IPS-15b (cell line): ENCODE measurements at regions not wholly inside any gene's neighbourhood (a gene's known extent, or its start where the extent isn't known, plus 50 kb on each side); places are given as distances from the start of the nearest gene placed in this dataset.
"Not testable (repeated sequence)": the region's sequence is repeated elsewhere in the genome, so short reads cannot be mapped to it uniquely, and the experiment has no call there.

Source experiments
- H3K27me3 ChIP-seq: one replicate; pipeline ENCODE4 v1.6.1; 2013; ENCODE audit warnings: low read length; ENCODE audit not compliant: control insufficient read depth, insufficient read depth
- H3K36me3 ChIP-seq: one replicate; pipeline ENCODE4 v1.6.1; 2013; ENCODE audit warnings: low read length; ENCODE audit not compliant: control insufficient read depth, insufficient read depth
- H3K4me1 ChIP-seq: one replicate; pipeline ENCODE4 v1.6.1; 2013; ENCODE audit warnings: mild to moderate bottlenecking, low read length; ENCODE audit not compliant: control insufficient read depth, insufficient read depth
- H3K4me3 ChIP-seq: one replicate; pipeline ENCODE4 v1.5.1; 2013; ENCODE audit warnings: low read depth, low read length
- H3K9ac ChIP-seq: one replicate; pipeline ENCODE4 v1.6.1; 2013; ENCODE audit warnings: low read depth, mild to moderate bottlenecking, low read length
- H3K9me3 ChIP-seq: one replicate; pipeline ENCODE4 v1.6.1; 2013; ENCODE audit warnings: mild to moderate bottlenecking, low read length; ENCODE audit not compliant: control insufficient read depth, insufficient read depth

DNA sequence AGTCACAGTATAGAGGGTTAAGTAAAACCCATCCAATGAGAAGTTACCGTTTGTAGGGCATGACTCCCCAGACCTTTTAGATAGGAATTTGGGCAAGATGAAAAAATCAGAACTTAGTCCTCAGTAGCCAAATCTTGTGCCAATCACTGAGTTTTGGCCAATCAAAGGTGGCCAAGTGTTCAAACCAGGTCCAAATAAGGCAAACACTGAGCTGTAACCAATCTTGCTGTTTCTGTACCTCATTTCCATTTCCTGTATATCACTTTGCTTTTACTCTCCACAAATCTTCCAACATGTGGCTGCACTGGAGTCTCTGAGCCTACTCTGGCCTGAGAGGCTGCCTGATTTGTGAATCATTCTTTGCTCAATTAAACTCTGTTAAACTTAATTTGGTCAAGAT, 81.8 kb upstream of the GPR6 start:
- Histone ChIP-seq H3K36me3 (no peaks in the 10 kb centered on the region), H3K9ac (no peak overlapping the region), H3K9me3 (peaks cover 16% of the 10 kb centered on the region), H3K4me3 (no peak overlapping the region), H3K4me1 (peaks cover 8% of the 10 kb centered on the region), H3K27me3 (peaks cover 5% of the 10 kb centered on the region)

DNA sequence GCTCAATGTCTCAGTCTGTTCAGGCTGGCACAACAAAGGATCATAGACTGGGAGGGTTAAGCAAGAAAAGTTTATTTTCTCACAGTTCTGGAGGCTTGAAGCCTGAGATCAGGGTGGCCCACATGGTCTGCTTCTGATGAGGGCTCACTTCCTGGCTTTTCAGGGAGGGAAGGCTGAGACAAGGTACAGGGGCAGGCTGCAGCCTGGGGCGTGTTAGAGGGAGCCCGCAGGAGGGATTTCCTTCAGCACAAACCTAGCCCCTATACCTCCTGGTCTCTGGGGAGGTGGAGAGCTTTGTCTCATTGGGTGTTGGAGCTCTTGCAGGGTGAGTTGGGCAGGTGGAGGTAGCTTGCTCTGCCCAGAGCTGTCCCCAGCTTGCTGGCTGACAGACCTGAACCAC, 81.1 kb upstream of the GPR6 start:
- Histone ChIP-seq H3K4me1 (peaks cover 12% of the 10 kb centered on the region), H3K4me3 (no peak overlapping the region), H3K36me3 (no peaks in the 10 kb centered on the region), H3K27me3 (peaks cover 10% of the 10 kb centered on the region), H3K9ac (no peak overlapping the region), H3K9me3 (peaks cover 16% of the 10 kb centered on the region)

DNA sequence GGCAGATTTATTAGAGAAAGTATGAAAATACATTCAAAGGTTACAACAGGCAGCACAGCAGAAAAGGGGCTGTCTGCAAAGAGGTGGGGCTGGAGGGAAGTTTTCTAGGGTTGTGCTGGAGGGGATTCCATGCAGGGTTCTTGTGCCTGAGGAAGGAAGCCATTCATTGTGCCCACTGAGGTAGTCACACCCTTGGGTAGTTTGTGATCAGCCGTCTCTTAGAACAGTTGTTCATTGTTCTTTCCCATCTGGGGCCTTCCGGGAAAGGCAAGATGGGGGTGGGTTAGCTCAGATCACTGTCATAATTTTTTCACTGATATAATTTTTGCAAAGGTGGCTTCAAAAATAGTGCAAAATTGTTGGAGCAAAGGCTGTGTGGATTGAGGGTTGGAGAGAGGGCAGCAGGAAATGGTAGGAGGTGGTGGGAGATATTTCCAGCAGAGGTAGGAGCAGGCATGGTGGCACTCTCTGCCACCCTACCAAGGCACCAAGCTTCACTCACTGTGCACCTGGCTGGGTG, 80.5 kb upstream of the GPR6 start:
- Histone ChIP-seq H3K4me1 (peaks cover 7% of the 10 kb centered on the region), H3K9ac (no peak overlapping the region), H3K4me3 (no peak overlapping the region), H3K27me3 (peaks cover 16% of the 10 kb centered on the region), H3K9me3 (peaks cover 16% of the 10 kb centered on the region), H3K36me3 (no peaks in the 10 kb centered on the region)

- H3K9ac ChIP-seq, result no peak overlapping the region
- H3K4me1 ChIP-seq, result peaks cover 7% of the 10 kb centered on the region
- H3K27me3 ChIP-seq, result peaks cover 32% of the 10 kb centered on the region
- no peaks in the 10 kb centered on the region for H3K36me3 ChIP-seq
- H3K4me3 ChIP-seq, result no peak overlapping the region
- no peaks in the 10 kb centered on the region for H3K9me3 ChIP-seq
These were observed 76.1 kb upstream of the GPR6 start for GRCh38 chr6:109901976-109902375.

DNA sequence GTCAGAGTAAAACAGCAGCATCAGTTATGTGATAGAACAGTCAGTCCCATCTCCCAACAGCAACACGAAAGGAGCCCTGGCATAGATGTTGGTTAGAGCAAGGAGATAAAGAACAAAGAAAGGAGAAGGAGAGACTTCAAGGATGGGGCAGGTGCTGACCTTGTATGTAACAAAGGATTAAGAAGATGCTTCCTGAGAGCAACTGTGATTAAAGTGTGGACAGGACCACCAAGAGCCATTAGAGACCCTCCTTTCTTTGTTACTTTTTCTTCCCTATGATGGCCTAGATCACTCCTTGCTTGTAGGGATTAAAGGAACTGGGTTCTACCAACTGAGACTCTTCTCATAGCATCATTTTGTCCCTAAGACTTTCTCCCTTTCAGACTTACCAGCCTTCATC, 75.2 kb upstream of the GPR6 start:
- H3K9ac ChIP-seq, result no peak overlapping the region
- H3K4me1 ChIP-seq, result peaks cover 7% of the 10 kb centered on the region
- no peaks in the 10 kb centered on the region for H3K36me3 ChIP-seq
- peaks cover 32% of the 10 kb centered on the region for H3K27me3 ChIP-seq
- no peak overlapping the region for H3K4me3 ChIP-seq
- H3K9me3 ChIP-seq, result no peaks in the 10 kb centered on the region

GRCh38 chr6:109910571-109910970, 67.5 kb upstream of the GPR6 start:
- H3K4me1 ChIP-seq, result no peaks in the 10 kb centered on the region
- H3K4me3 ChIP-seq, result no peak overlapping the region
- no peaks in the 10 kb centered on the region for H3K36me3 ChIP-seq
- H3K27me3 ChIP-seq, result peaks cover 2% of the 10 kb centered on the region
- H3K9me3 ChIP-seq, result no peaks in the 10 kb centered on the region
- no peak overlapping the region for H3K9ac ChIP-seq

DNA sequence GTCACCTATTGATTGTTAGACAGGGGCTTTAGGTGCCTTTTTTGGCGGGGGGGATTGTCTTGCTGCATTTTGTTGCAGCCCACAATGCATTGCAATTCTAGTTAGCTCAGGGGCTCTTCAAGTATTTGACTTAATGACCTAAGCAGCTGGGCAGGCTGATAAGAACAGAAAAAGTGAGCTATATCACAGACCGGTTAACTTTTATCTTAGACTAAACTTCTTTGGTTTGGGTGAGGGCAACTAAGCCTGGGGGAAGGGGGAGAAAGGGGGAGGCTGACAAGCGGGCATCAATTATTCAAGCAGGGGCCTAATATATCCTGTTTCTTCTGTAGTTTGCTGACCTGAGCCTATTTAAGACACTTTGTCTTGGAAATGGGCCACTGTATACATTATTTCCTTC, 66.0 kb upstream of the GPR6 start:
- Histone ChIP-seq H3K9me3 (no peaks in the 10 kb centered on the region), H3K4me1 (no peaks in the 10 kb centered on the region), H3K9ac (no peak overlapping the region), H3K27me3 (no peaks in the 10 kb centered on the region), H3K4me3 (no peak overlapping the region), H3K36me3 (no peaks in the 10 kb centered on the region)

DNA sequence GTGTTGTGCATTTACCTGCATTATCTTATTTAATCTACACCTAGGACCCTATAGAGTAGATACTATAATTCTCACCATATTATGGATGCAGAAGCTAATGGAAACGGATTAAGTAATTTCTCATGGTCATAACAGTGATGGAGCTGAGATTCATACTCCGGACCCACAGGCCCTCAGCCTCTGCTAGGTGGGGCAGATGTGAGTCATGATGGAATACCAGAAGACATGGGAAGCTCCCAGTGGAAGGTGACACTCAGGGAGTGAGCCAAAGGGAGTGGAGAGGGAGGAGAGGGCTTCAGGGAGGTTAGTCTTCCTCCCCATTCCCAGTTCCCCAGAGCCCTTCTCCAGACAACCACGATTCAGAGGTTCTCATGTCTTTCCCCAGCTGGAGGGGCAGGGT, 65.2 kb upstream of the GPR6 start:
- H3K36me3 ChIP-seq, result no peaks in the 10 kb centered on the region
- no peaks in the 10 kb centered on the region for H3K27me3 ChIP-seq
- no peaks in the 10 kb centered on the region for H3K4me1 ChIP-seq
- no peak overlapping the region for H3K9ac ChIP-seq
- H3K4me3 ChIP-seq, result no peak overlapping the region
- no peaks in the 10 kb centered on the region for H3K9me3 ChIP-seq

GRCh38 chr6:109915748-109916147, 62.4 kb upstream of the GPR6 start:
- H3K9me3 ChIP-seq, H3K4me3 ChIP-seq, H3K9ac ChIP-seq, H3K36me3 ChIP-seq, H3K27me3 ChIP-seq, H3K4me1 ChIP-seq: not testable (repeated sequence)

GRCh38 chr6:109916759-109917158, 61.4 kb upstream of the GPR6 start:
- H3K4me3 ChIP-seq, result no peak overlapping the region

DNA sequence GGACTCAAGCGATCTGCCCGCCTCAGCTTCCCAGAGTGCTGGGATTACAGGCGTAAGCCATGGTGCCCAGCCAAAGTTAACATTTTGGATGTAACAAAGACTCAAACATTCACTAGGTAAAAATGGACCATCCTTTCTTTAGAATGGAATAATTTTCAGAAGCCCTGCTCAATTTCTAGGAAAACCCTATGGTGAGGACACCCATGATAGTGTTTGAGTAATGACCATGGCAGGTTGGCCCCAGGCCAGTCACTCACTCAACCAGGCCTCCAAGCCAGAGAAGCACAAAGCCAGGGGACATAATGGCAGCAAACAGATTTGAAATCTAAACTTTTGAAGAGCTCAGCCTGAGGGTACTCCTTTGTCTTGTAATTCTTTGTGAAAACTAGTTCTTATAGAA, 59.9 kb upstream of the GPR6 start:
- H3K36me3 ChIP-seq, result no peaks in the 10 kb centered on the region
- H3K9me3 ChIP-seq, result no peaks in the 10 kb centered on the region
- no peaks in the 10 kb centered on the region for H3K4me1 ChIP-seq
- H3K4me3 ChIP-seq, result no peak overlapping the region
- no peaks in the 10 kb centered on the region for H3K27me3 ChIP-seq
- H3K9ac ChIP-seq, result no peak overlapping the region

More at GRCh38 chr6:109916759-109917158, 61.4 kb upstream of the GPR6 start:
- H3K36me3 ChIP-seq, result no peaks in the 10 kb centered on the region
- no peaks in the 10 kb centered on the region for H3K4me1 ChIP-seq
- H3K27me3 ChIP-seq, result no peaks in the 10 kb centered on the region
- no peak overlapping the region for H3K9ac ChIP-seq
- H3K9me3 ChIP-seq, result no peaks in the 10 kb centered on the region

DNA sequence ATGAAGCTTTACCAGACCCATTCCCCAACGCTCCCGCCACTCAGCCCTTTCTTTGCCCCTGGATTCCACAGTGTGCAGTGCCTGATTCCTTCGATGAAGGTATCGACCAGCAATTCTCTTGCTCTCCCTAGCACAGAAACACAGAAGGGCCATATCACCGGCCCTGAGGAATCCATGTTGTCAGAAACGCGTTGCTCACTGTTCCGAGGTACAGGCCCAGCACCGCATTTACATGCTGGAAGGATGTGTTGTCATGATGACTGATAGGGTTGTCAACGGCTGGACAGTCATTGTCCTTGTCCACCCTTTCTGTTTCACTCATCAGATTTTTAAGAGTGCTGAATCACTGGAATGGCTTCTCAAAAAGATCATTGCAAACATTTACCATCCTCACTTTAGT, 57.2 kb upstream of the GPR6 start:
- no peak overlapping the region for H3K9ac ChIP-seq
- H3K4me1 ChIP-seq, result no peaks in the 10 kb centered on the region
- H3K9me3 ChIP-seq, result no peaks in the 10 kb centered on the region
- H3K27me3 ChIP-seq, result no peaks in the 10 kb centered on the region
- H3K4me3 ChIP-seq, result no peak overlapping the region
- H3K36me3 ChIP-seq, result no peaks in the 10 kb centered on the region

GRCh38 chr6:109922851-109923250, 55.3 kb upstream of the GPR6 start:
- no peaks in the 10 kb centered on the region for H3K9me3 ChIP-seq
- H3K4me3 ChIP-seq, result no peak overlapping the region
- H3K9ac ChIP-seq, result no peak overlapping the region
- no peaks in the 10 kb centered on the region for H3K4me1 ChIP-seq
- no peaks in the 10 kb centered on the region for H3K27me3 ChIP-seq
- no peaks in the 10 kb centered on the region for H3K36me3 ChIP-seq
